ENCODE measurements at regions not wholly inside any gene's neighbourhood (a gene's known extent, or its start where the extent isn't known, plus 50 kb on each side); places are given as distances from the start of the nearest gene placed in this dataset.

DNA sequence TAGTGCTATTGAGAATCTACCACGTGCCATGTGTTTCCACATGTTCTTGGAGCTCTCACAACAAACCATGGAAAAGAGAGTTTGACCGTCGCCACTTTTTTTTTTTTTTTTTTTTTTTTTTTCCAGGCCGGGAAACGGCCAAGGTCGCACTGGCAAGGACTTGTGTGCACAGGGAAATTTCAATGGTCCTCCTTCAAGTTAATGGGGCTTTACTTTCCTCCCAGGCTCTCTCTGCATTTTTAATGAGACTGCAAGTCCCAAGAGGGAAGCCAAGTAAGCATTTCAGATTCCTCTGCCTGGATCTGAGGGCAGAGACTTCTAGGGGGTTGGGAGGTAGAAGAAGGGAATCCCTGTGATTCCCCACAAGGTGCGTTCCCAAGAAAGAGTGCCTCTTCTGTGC, 94.7 kb upstream of the MPHOSPH6 start:
- TF ChIP-seq, protein P1, sequence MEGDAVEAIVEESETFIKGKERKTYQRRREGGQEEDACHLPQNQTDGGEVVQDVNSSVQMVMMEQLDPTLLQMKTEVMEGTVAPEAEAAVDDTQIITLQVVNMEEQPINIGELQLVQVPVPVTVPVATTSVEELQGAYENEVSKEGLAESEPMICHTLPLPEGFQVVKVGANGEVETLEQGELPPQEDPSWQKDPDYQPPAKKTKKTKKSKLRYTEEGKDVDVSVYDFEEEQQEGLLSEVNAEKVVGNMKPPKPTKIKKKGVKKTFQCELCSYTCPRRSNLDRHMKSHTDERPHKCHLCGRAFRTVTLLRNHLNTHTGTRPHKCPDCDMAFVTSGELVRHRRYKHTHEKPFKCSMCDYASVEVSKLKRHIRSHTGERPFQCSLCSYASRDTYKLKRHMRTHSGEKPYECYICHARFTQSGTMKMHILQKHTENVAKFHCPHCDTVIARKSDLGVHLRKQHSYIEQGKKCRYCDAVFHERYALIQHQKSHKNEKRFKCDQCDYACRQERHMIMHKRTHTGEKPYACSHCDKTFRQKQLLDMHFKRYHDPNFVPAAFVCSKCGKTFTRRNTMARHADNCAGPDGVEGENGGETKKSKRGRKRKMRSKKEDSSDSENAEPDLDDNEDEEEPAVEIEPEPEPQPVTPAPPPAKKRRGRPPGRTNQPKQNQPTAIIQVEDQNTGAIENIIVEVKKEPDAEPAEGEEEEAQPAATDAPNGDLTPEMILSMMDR (IDR thresholded peaks at IDR 0.05), result no peak
- TF ChIP-seq, protein P2, sequence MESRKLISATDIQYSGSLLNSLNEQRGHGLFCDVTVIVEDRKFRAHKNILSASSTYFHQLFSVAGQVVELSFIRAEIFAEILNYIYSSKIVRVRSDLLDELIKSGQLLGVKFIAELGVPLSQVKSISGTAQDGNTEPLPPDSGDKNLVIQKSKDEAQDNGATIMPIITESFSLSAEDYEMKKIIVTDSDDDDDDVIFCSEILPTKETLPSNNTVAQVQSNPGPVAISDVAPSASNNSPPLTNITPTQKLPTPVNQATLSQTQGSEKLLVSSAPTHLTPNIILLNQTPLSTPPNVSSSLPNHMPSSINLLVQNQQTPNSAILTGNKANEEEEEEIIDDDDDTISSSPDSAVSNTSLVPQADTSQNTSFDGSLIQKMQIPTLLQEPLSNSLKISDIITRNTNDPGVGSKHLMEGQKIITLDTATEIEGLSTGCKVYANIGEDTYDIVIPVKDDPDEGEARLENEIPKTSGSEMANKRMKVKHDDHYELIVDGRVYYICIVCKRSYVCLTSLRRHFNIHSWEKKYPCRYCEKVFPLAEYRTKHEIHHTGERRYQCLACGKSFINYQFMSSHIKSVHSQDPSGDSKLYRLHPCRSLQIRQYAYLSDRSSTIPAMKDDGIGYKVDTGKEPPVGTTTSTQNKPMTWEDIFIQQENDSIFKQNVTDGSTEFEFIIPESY (IDR thresholded peaks at IDR 0.05; ENCODE audit: borderline replicate concordance, low read depth), result no peak
- no peak for TF ChIP-seq NRF1 (IDR thresholded peaks at IDR 0.05; ENCODE audit: low read depth, low read length)
- no peak for TF ChIP-seq GABPA (IDR thresholded peaks at IDR 0.05; ENCODE audit: low read depth)
- no peak for TF ChIP-seq SIN3A (IDR thresholded peaks at IDR 0.05; ENCODE audit: borderline replicate concordance, low read depth, low read length)
- TF ChIP-seq TAF1 (IDR thresholded peaks at IDR 0.05; ENCODE audit: borderline replicate concordance, low read depth, low read length), result no peak
- TF ChIP-seq EZH2phosphoT487 (IDR thresholded peaks at IDR 0.05; ENCODE audit: borderline replicate concordance, low read depth), result no peak
- TF ChIP-seq POLR2AphosphoS5 (IDR thresholded peaks at IDR 0.05; ENCODE audit: low read depth, low read length), result no peak

Measured in SK-N-SH (cell line).